B cell (primary cell): ENCODE measurements at regions not wholly inside any gene's neighbourhood (a gene's known extent, or its start where the extent isn't known, plus 50 kb on each side); places are given as distances from the start of the nearest gene placed in this dataset.

Experiments
- ATAC-seq: fragments of 200-7000 bp; cut with Tn5 transposase; one replicate; pipeline ENCODE4 v1.10.0; 2021; ENCODE audit warnings: low read depth, mild to moderate bottlenecking, moderate number of reproducible peaks, moderate library complexity
- CTCF ChIA-PET: fragments of 350-600 bp; sonication (Branson Sonifier 250); formaldehyde crosslinking; loops from one replicate; lab custom pipeline; 2021; ENCODE audit warnings: antibody characterized with exemption, inconsistent platforms; lab: Charles Lee
- POLR2A ChIA-PET: fragments of 350-600 bp; sonication (Branson Sonifier 250); formaldehyde crosslinking; loops from one replicate; lab custom pipeline; 2021; ENCODE audit warnings: antibody characterized with exemption; lab: Charles Lee
- DNase-seq: peaks from one replicate; pipeline ENCODE4 v3.0.0; 2013
- H2AFZ ChIP-seq: 2 replicates; pipeline ENCODE4 v1.6.1; 2012; ENCODE audit warnings: mild to moderate bottlenecking, low read depth, low read length; ENCODE audit not compliant: insufficient read depth, poor library complexity, severe bottlenecking
- H3K27ac ChIP-seq, 2 donors: 1 replicate in 1 of 2; 2 replicates in 1 of 2; pipeline ENCODE4 v1.5.1; 2012 to 2013; ENCODE audit warnings: low read length in 2 of 2, mild to moderate bottlenecking in 2 of 2, moderate library complexity in 1 of 2
- H3K27me3 ChIP-seq, 4 experiments: fragments of 200-600 bp in 1 of 4; sonication (generic) in 1 of 4; replicated peaks in 1 of 4; 1 replicate in 2 of 4; 2 replicates in 2 of 4; pipeline versions ENCODE4 v1.6.1 to v1.7.0; 2013 to 2016; ENCODE audit warnings: low read length in 3 of 4, mild to moderate bottlenecking in 2 of 4, mixed read lengths in 1 of 4, moderate library complexity in 1 of 4; ENCODE audit not compliant: insufficient read depth in 4 of 4, control insufficient read depth in 3 of 4; ENCODE audit errors: control extremely low read depth in 1 of 4
- H3K36me3 ChIP-seq, 2 experiments: replicated peaks in 1 of 2; 1 replicate in 1 of 2; 2 replicates in 1 of 2; pipeline versions ENCODE4 v1.6.1 to v1.7.1; 2013; ENCODE audit warnings: low read length in 1 of 2; ENCODE audit not compliant: insufficient read depth in 2 of 2, control insufficient read depth in 1 of 2; ENCODE audit errors: control extremely low read depth in 1 of 2, extremely low read depth in 1 of 2
- H3K4me1 ChIP-seq, 2 donors: fragments of 200-600 bp in 1 of 2; sonication (generic) in 1 of 2; 1 replicate in 1 of 2; 2 replicates in 1 of 2; pipeline versions ENCODE4 v1.5.1 to v1.6.1; 2013 to 2017; ENCODE audit warnings: low read length in 2 of 2; ENCODE audit not compliant: control insufficient read depth in 2 of 2, insufficient read depth in 2 of 2
- H3K4me2 ChIP-seq: replicated peaks from 2 replicates; pipeline ENCODE3; 2012; ENCODE audit warnings: mild to moderate bottlenecking, low read depth, low read length; ENCODE audit not compliant: poor library complexity, severe bottlenecking
- H3K4me3 ChIP-seq, 5 experiments: fragments of 200-600 bp in 1 of 5; sonication (generic) in 1 of 5; 1 replicate in 3 of 5; 2 replicates in 2 of 5; pipeline versions ENCODE4 v1.5.1 to v1.7.0; 2011 to 2016; ENCODE audit warnings: low read length in 4 of 5, mild to moderate bottlenecking in 4 of 5, low read depth in 2 of 5, control low read depth in 1 of 5, moderate library complexity in 1 of 5; ENCODE audit not compliant: insufficient read depth in 1 of 5; ENCODE audit errors: control extremely low read depth in 1 of 5, extremely low read depth in 1 of 5
- H3K79me2 ChIP-seq: fragments of 200-600 bp; sonication (generic); one replicate; pipeline ENCODE4 v1.6.0; 2016; ENCODE audit warnings: low read length; ENCODE audit not compliant: control insufficient read depth, insufficient read depth
- H3K9ac ChIP-seq: fragments of 200-600 bp; sonication (generic); 2 replicates; pipeline ENCODE4 v1.6.1; 2017; ENCODE audit warnings: mild to moderate bottlenecking, low read length, moderate library complexity
- H3K9me3 ChIP-seq, 3 donors: one replicate each; pipeline versions ENCODE4 v1.6.1 to v1.7.1; 2013; ENCODE audit warnings: low read length in 2 of 3; ENCODE audit not compliant: control insufficient read depth in 2 of 3, insufficient read depth in 1 of 3; ENCODE audit errors: control extremely low read depth in 1 of 3
- H4K20me1 ChIP-seq: 2 replicates; pipeline ENCODE4 v1.6.0; 2012; ENCODE audit warnings: mild to moderate bottlenecking, low read length; ENCODE audit not compliant: insufficient read depth, control insufficient read depth, poor library complexity, severe bottlenecking
- H3K27ac Mint-ChIP-seq: one replicate; pipeline ENCODE4 v1.8.0; 2021; ENCODE audit warnings: mixed read lengths
- H3K27me3 Mint-ChIP-seq: one replicate; pipeline ENCODE4 v1.8.0; 2021; ENCODE audit warnings: mixed read lengths
- H3K4me1 Mint-ChIP-seq: one replicate; pipeline ENCODE4 v1.8.0; 2021; ENCODE audit warnings: mixed read lengths
- H3K4me3 Mint-ChIP-seq: one replicate; pipeline ENCODE4 v1.8.0; 2021; ENCODE audit warnings: mixed read lengths
- H3K9me3 Mint-ChIP-seq: one replicate; pipeline ENCODE4 v1.8.0; 2022; ENCODE audit warnings: mixed read lengths; ENCODE audit not compliant: insufficient read depth
- CTCF ChIP-seq: fragments of 200-600 bp; IDR thresholded peaks from one replicate; pipeline ENCODE4 v1.8.0; 2022; ENCODE audit warnings: antibody characterized with exemption, mild to moderate bottlenecking
- EZH2 ChIP-seq: IDR thresholded peaks from 2 replicates; pipeline ENCODE4 v1.6.1; 2012; ENCODE audit warnings: borderline replicate concordance, low read depth, mild to moderate bottlenecking, moderate library complexity, low read length; ENCODE audit not compliant: insufficient read depth, poor library complexity, severe bottlenecking
- WGBS: methylation state at CpG from one replicate; pipeline ENCODE4 v1.1.5; 2013; ENCODE audit warnings: missing lambda C conversion rate; ENCODE audit not compliant: insufficient coverage; 5-methylcytosine and 5-hydroxymethylcytosine counted together
- intact Hi-C: fragments of 100-400 bp; cut with micrococcal nuclease; formaldehyde crosslinking; loops from one replicate; pipeline ENCODE4 v1.10.0; 2022

- Histone ChIP-seq H3K9ac (no peak overlapping the region), H3K36me3 (no peaks in the 10 kb centered on the region), H3K27ac (no peak overlapping the region), H3K9me3 (peaks cover 0 to 1% (median 0%) of the 10 kb centered on the region in 3 donors), H3K4me1 (no peaks in the 10 kb centered on the region), H3K27me3 (no peaks in the 10 kb centered on the region), H3K79me2 (no peaks in the 10 kb centered on the region), H3K4me2 (no peak overlapping the region), H4K20me1 (no peaks in the 10 kb centered on the region), H2AFZ (no peak overlapping the region), H3K4me3 (no peak overlapping the region)
- Mint-ChIP-seq H3K4me1 (no peaks in the 10 kb centered on the region), H3K4me3 (no peak overlapping the region), H3K9me3 (peaks cover 2% of the 10 kb centered on the region), H3K27me3 (no peaks in the 10 kb centered on the region), H3K27ac (no peak overlapping the region)
- 92% methylated on average over 8 of the region's 10 CpGs for WGBS
- intact Hi-C loops, result no loop called here
- ChIA-PET POLR2A (no interaction called here), CTCF (no interaction called here)
- DNase-seq (no peak), ATAC-seq (no peak)
- TF ChIP-seq EZH2 (no peak), CTCF (no peak)
These were observed 98.8 kb upstream of the CDK1 start for GRCh38 chr10:60679388-60679990.

- WGBS, result 94% methylated on average over 2 of the region's 4 CpGs
- CTCF ChIA-PET, result no interaction called here
- H3K4me3 Mint-ChIP-seq, result no peak overlapping the region
These were observed 99.3 kb upstream of the CDK1 start for GRCh38 chr10:60678978-60679377.

More at GRCh38 chr10:60678978-60679377, 99.3 kb upstream of the CDK1 start:
- TF ChIP-seq EZH2 (no peak), CTCF (no peak)
- H3K4me3 ChIP-seq, result no peak overlapping the region
- H3K9ac ChIP-seq, result no peak overlapping the region
- ATAC-seq, result no peak
- peaks cover 2% of the 10 kb centered on the region for H3K9me3 Mint-ChIP-seq
- intact Hi-C loops, result no loop called here
- POLR2A ChIA-PET, result no interaction called here
- no peak for DNase-seq
- H2AFZ ChIP-seq, result no peak overlapping the region
- H3K4me1 Mint-ChIP-seq, result no peaks in the 10 kb centered on the region
- H3K79me2 ChIP-seq, result no peaks in the 10 kb centered on the region
- H3K4me1 ChIP-seq, result no peaks in the 10 kb centered on the region
- no peak overlapping the region for H3K27ac Mint-ChIP-seq
- H3K27me3 Mint-ChIP-seq, result no peaks in the 10 kb centered on the region
- peaks cover 0 to 1% (median 0%) of the 10 kb centered on the region in 3 donors for H3K9me3 ChIP-seq
- H4K20me1 ChIP-seq, result no peaks in the 10 kb centered on the region
- no peaks in the 10 kb centered on the region for H3K27me3 ChIP-seq
- H3K4me2 ChIP-seq, result no peak overlapping the region
- no peaks in the 10 kb centered on the region for H3K36me3 ChIP-seq
- no peak overlapping the region for H3K27ac ChIP-seq
